Fibroblast of mammary gland (primary cell): ENCODE measurements at regions not wholly inside any gene's neighbourhood (a gene's known extent, or its start where the extent isn't known, plus 50 kb on each side); places are given as distances from the start of the nearest gene placed in this dataset.
A peak's percentile ranks its signal among the peaks of the same experiment; 100 is the strongest.

ENCODE experiments used
- DNase-seq: peaks from one replicate; pipeline ENCODE4 v3.0.0-alpha.2; 2010; ENCODE audit warnings: low read depth
- H3K4me3 ChIP-seq: 2 replicates; pipeline ENCODE4 v1.5.1; 2011; ENCODE audit warnings: low read depth, mild to moderate bottlenecking, low read length, moderate library complexity; ENCODE audit not compliant: control insufficient read depth
- TF ChIP-seq, protein P1 (sequence below): conservative IDR thresholded peaks from 2 replicates; pipeline ENCODE4 v1.5.1; 2011; ENCODE audit warnings: low read depth, low read length, inconsistent platforms; ENCODE audit not compliant: control insufficient read depth, insufficient read depth

DNA sequence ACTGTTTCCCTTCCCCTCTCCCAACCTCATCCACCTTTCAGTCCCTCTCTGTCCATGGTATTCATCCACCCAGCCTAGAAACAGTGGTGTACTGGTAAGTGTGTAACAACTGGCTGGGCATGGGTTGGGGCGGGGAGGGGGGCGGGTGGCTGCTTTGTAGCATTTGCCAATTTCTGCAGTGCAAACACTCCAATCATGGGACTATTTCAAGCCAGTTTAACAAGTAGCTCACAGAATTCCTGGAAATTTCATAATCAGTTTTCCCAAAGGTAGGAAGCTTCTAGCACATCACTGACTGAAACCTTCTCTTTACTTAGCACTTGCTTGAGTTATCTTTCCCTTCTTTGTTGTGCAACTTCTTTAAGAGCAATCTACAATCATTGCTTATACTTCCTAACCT is 100.8 kb upstream of the WASF3 start:
- TF ChIP-seq, protein P1, sequence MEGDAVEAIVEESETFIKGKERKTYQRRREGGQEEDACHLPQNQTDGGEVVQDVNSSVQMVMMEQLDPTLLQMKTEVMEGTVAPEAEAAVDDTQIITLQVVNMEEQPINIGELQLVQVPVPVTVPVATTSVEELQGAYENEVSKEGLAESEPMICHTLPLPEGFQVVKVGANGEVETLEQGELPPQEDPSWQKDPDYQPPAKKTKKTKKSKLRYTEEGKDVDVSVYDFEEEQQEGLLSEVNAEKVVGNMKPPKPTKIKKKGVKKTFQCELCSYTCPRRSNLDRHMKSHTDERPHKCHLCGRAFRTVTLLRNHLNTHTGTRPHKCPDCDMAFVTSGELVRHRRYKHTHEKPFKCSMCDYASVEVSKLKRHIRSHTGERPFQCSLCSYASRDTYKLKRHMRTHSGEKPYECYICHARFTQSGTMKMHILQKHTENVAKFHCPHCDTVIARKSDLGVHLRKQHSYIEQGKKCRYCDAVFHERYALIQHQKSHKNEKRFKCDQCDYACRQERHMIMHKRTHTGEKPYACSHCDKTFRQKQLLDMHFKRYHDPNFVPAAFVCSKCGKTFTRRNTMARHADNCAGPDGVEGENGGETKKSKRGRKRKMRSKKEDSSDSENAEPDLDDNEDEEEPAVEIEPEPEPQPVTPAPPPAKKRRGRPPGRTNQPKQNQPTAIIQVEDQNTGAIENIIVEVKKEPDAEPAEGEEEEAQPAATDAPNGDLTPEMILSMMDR = no peak
- DNase-seq = no peak
- H3K4me3 ChIP-seq = no peak overlapping the region

DNA sequence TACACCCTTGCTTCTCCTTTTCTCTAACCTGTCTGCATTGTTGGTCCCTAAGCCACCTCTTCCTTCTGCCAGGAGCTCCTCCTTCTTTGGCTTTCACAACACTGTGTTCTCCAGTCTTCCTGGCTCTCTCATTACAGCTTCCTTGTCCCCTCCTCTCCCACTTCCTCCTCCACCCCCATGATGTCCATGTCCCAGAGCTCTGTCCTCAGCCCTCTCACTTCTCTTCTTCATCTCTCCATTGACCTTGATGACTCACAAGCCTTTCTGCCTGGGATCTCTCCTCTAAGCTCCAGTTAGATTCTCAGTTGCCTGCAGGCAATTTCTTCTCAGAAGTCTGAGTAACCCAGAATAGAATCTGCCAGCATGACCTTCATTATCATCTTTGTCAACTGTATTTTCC is 100.3 kb upstream of the WASF3 start:
- H3K4me3 ChIP-seq = no peak overlapping the region
- TF ChIP-seq, protein P1 = no peak
- no peak for DNase-seq

DNA sequence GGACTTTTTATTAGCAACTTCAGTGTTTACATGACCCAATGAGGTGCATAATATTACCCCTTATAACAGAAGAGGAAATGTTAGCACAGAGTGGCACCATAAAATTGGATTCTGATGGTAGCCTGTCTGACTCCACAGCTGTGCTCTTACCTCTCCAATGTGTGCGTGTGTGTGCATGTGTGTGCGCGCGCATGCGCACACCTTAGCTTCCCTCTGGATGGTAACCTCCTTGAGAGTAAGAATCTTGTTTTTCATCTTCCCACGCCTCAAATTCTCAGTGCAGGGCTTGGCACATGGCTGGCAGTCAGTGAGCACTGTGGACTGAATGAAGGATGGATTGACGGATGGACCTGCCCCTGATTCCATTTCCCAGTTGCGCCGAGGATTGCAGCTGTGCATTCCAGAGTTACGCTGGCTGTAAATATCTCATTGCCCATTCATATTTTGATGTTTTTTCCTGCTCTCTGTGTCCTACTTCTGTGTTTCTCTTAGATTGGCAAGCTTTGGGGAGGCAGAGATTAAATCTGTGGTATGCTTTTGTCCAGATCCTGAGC is 99.2 kb upstream of the WASF3 start:
- no peak overlapping the region for H3K4me3 ChIP-seq
- TF ChIP-seq, protein P1 = no peak
- DNase-seq = no peak

DNA sequence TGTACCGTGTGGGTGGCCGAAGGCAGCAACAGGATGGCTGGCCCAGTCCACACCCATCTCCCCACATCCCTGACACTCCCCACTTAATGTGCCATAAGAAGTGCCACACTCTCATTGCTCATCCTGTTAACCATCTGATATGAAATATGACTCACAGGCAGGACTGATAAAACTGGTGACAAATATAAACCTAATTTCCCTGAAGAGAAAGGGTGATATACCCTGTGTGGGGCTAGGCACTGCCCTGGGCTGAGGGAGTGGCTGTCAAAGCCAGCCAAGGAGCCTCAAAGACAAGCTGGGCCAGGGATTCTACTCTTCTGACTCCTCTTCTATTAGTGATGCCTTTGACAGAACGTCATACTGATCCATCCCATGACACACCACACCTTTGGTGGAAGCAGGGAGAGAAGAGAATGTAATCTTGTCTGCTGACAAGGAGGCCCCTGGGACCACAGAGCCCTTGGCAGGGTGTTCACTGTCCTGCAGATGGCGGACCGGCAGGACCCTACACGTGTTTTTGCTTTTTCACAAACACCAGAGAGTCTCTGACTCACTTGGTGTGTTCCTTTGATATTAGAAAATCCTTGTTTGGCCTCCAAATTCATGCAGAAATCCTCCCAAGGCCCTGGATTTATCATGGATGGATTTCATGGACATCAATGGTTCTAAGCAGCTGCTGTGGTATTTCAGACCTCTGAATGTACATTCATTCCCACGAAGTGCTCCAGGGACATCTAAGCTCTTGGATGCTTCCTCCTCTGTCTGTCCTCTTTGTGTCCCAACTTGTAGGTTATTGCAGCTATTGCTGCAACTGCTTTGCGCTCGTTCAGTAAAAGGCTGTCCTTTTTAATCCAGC is 98.0 kb upstream of the WASF3 start:
- H3K4me3 ChIP-seq = no peak overlapping the region
- peak; percentile 54 for DNase-seq
- TF ChIP-seq, protein P1 = no peak

DNA sequence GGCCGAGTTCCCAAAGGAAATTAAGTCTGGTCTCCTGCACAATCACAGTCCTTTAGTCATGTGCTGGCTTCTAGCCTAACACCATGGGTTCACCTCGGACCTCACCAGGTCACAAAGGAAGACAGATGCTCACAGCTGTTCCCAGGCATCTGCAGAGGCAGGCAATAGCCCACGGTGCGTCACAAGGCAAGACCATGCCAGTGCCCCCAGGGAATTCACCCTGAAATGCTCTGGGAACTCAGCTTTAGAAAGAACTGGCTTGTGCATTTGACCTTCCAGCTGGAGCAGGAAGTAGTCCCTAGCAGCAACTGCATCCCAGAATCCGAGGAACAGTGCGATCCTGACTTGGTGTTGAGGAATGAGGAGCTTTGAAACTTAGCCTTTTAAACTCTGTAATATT is 96.8 kb upstream of the WASF3 start:
- TF ChIP-seq, protein P1 = no peak
- DNase-seq = peak; percentile 87
- H3K4me3 ChIP-seq = no peak overlapping the region

DNA sequence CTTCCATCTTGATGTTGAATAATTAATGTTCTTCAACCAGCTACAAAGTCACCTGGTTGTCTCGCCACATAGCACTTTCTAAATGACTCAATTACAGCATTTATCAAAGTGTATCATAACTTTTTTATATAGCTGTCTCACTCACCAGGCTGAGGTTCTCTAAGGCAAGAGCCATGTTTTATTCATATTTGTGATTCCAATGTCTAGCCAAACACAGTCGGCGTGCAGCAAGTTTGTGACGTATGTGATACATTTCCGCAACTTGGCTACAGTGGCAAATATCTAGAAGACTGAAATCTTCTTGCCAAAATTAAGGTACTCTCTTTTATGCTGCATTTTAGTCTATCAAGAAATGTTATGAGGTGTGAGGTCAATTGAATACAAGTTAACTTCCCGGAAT is 94.2 kb upstream of the WASF3 start:
- TF ChIP-seq, protein P1 = no peak
- no peak overlapping the region for H3K4me3 ChIP-seq
- no peak for DNase-seq
